GM21515 (cell line): ENCODE measurements at regions not wholly inside any gene's neighbourhood (a gene's known extent, or its start where the extent isn't known, plus 50 kb on each side); places are given as distances from the start of the nearest gene placed in this dataset.
"Not testable (repeated sequence)": the region's sequence is repeated elsewhere in the genome, so short reads cannot be mapped to it uniquely, and the experiment has no call there.

Source experiments
- ATAC-seq: cut with Tn5 transposase; IDR thresholded peaks from one replicate; pipeline ENCODE4 v1.9.1; 2021; ENCODE audit not compliant: unreplicated experiment

GRCh38 chr22:48485149-48486133 is 1342.2 kb downstream of the BRD1 start:
- ATAC-seq, result no peak

GRCh38 chr22:48483764-48484528 is 1343.7 kb downstream of the BRD1 start:
- no peak for ATAC-seq

- ATAC-seq, result no peak
These were observed 1344.9 kb downstream of the BRD1 start for GRCh38 chr22:48482771-48483170.

GRCh38 chr22:48482198-48482597 is 1345.5 kb downstream of the BRD1 start:
- ATAC-seq, result not testable (repeated sequence)

GRCh38 chr22:48481748-48482147 is 1345.9 kb downstream of the BRD1 start:
- ATAC-seq, result no peak

- ATAC-seq, result no peak
These were observed 1349.0 kb downstream of the BRD1 start for GRCh38 chr22:48478529-48479265.

GRCh38 chr22:48478124-48478523 is 1349.5 kb downstream of the BRD1 start:
- no peak for ATAC-seq

- ATAC-seq, result no peak
These were observed 1350.5 kb downstream of the BRD1 start for GRCh38 chr22:48477031-48477721.

- ATAC-seq, result no peak
These were observed 1351.1 kb downstream of the BRD1 start for GRCh38 chr22:48476577-48476976.

- ATAC-seq, result no peak
These were observed 1351.9 kb downstream of the BRD1 start for GRCh38 chr22:48475661-48476345.

- ATAC-seq, result no peak
These were observed 1352.8 kb downstream of the BRD1 start for GRCh38 chr22:48474881-48475280.

GRCh38 chr22:48473202-48473601 is 1354.5 kb downstream of the BRD1 start:
- ATAC-seq, result no peak

GRCh38 chr22:48464246-48464645 is 1363.4 kb downstream of the BRD1 start:
- no peak for ATAC-seq

GRCh38 chr22:48459859-48460823 is 1367.5 kb downstream of the BRD1 start:
- ATAC-seq, result no peak

- no peak for ATAC-seq
These were observed 1368.4 kb downstream of the BRD1 start for GRCh38 chr22:48459259-48459658.

- ATAC-seq, result no peak
These were observed 1371.2 kb downstream of the BRD1 start for GRCh38 chr22:48456449-48456848.

GRCh38 chr22:48453751-48454485 is 1373.8 kb downstream of the BRD1 start:
- no peak for ATAC-seq

- no peak for ATAC-seq
These were observed 1374.5 kb downstream of the BRD1 start for GRCh38 chr22:48453171-48453570.
